CD14-positive monocyte (primary cell): ENCODE measurements at regions not wholly inside any gene's neighbourhood (a gene's known extent, or its start where the extent isn't known, plus 50 kb on each side); places are given as distances from the start of the nearest gene placed in this dataset.

Experiments
- DNase-seq, 3 donors: peaks; one replicate each; pipeline ENCODE4 v3.0.0-alpha.2; 2011 to 2022
- H2AFZ ChIP-seq: 2 replicates; pipeline ENCODE4 v1.6.0; 2012; ENCODE audit warnings: mild to moderate bottlenecking, low read depth, low read length, inconsistent platforms; ENCODE audit not compliant: insufficient read depth, poor library complexity, severe bottlenecking
- H3K27ac ChIP-seq, 2 donors: 1 replicate in 1 of 2; 2 replicates in 1 of 2; pipeline ENCODE4 v1.5.1; 2012 to 2013; ENCODE audit warnings: low read length in 2 of 2, control low read depth in 1 of 2, inconsistent platforms in 1 of 2, low read depth in 1 of 2, mild to moderate bottlenecking in 1 of 2
- H3K27me3 ChIP-seq, 2 donors: one replicate each; pipeline versions ENCODE4 v1.6.0 to v1.6.1; 2011 to 2013; ENCODE audit warnings: low read length in 2 of 2; ENCODE audit not compliant: control insufficient read depth in 2 of 2, insufficient read depth in 2 of 2
- H3K36me3 ChIP-seq, 2 donors: replicated peaks in 1 of 2; 1 replicate in 1 of 2; 2 replicates in 1 of 2; pipeline versions ENCODE4 v1.5.1 to v1.6.1; 2012 to 2013; ENCODE audit warnings: low read length in 2 of 2, control low read depth in 1 of 2, inconsistent platforms in 1 of 2, mild to moderate bottlenecking in 1 of 2; ENCODE audit not compliant: insufficient read depth in 2 of 2, control insufficient read depth in 1 of 2
- H3K4me1 ChIP-seq, 2 donors: 1 replicate in 1 of 2; 2 replicates in 1 of 2; pipeline versions ENCODE4 v1.5.1 to v1.6.1; 2012 to 2013; ENCODE audit warnings: low read length in 2 of 2, control low read depth in 1 of 2, inconsistent platforms in 1 of 2, mild to moderate bottlenecking in 1 of 2, moderate library complexity in 1 of 2; ENCODE audit not compliant: insufficient read depth in 2 of 2, control insufficient read depth in 1 of 2
- H3K4me2 ChIP-seq: replicated peaks from 2 replicates; pipeline ENCODE3; 2012; ENCODE audit warnings: low read length, moderate library complexity, mild to moderate bottlenecking; ENCODE audit not compliant: poor library complexity, severe bottlenecking; ENCODE audit errors: extremely low read depth
- H3K4me3 ChIP-seq, 3 experiments: fragments of 200-600 bp in 1 of 3; sonication (generic) in 1 of 3; replicated peaks in 1 of 3; 1 replicate in 2 of 3; 2 replicates in 1 of 3; pipeline ENCODE4 v1.5.1; 2011 to 2013; ENCODE audit warnings: low read length in 3 of 3, mild to moderate bottlenecking in 3 of 3, control low read depth in 2 of 3, low read depth in 2 of 3, inconsistent platforms in 1 of 3, moderate library complexity in 1 of 3
- H3K79me2 ChIP-seq: 2 replicates; pipeline ENCODE4 v1.6.0; 2012; ENCODE audit warnings: mild to moderate bottlenecking, control low read depth, inconsistent platforms, low read length, moderate library complexity; ENCODE audit not compliant: insufficient read depth
- H3K9ac ChIP-seq: 2 replicates; pipeline ENCODE4 v1.6.0; 2017; ENCODE audit warnings: low read length, mild to moderate bottlenecking; ENCODE audit not compliant: insufficient read depth, poor library complexity, severe bottlenecking
- H3K9me3 ChIP-seq, 2 donors: replicated peaks in 1 of 2; 1 replicate in 1 of 2; 2 replicates in 1 of 2; pipeline versions ENCODE4 v1.5.1 to v1.6.1; 2012 to 2013; ENCODE audit warnings: low read length in 2 of 2, control low read depth in 1 of 2; ENCODE audit not compliant: control insufficient read depth in 1 of 2, insufficient read depth in 1 of 2
- H4K20me1 ChIP-seq: 2 replicates; pipeline ENCODE4 v1.6.0; 2012; ENCODE audit warnings: mild to moderate bottlenecking, low read length, control low read depth, moderate library complexity; ENCODE audit not compliant: insufficient read depth
- H3K27ac Mint-ChIP-seq, 7 donors: one replicate each; pipeline ENCODE4 v1.8.0; 2020; ENCODE audit warnings: mild to moderate bottlenecking in 7 of 7, mixed read lengths in 7 of 7, moderate library complexity in 6 of 7, inconsistent platforms in 2 of 7
- H3K27me3 Mint-ChIP-seq, 3 donors: one replicate each; pipeline ENCODE4 v1.8.0; 2021 to 2022; ENCODE audit warnings: low read depth in 3 of 3, mild to moderate bottlenecking in 3 of 3, mixed read lengths in 3 of 3, moderate library complexity in 3 of 3, inconsistent platforms in 1 of 3
- H3K36me3 Mint-ChIP-seq, 2 donors: one replicate each; pipeline ENCODE4 v1.8.0; 2020; ENCODE audit warnings: mixed read lengths in 2 of 2, inconsistent platforms in 1 of 2, mild to moderate bottlenecking in 1 of 2
- H3K4me1 Mint-ChIP-seq: one replicate; pipeline ENCODE4 v1.8.0; 2020; ENCODE audit warnings: mild to moderate bottlenecking, mixed read lengths
- H3K4me3 Mint-ChIP-seq, 2 donors: one replicate each; pipeline ENCODE4 v1.8.0; 2020; ENCODE audit warnings: mild to moderate bottlenecking in 2 of 2, mixed read lengths in 2 of 2, moderate library complexity in 1 of 2
- H3K9me3 Mint-ChIP-seq, 7 donors: one replicate each; pipeline ENCODE4 v1.8.0; 2020 to 2022; ENCODE audit warnings: mixed read lengths in 7 of 7, mild to moderate bottlenecking in 6 of 7, moderate library complexity in 6 of 7, inconsistent platforms in 2 of 7
- WGBS: methylation state at CpG from one replicate; pipeline ENCODE4 v1.1.5; 2013; ENCODE audit warnings: missing lambda C conversion rate; ENCODE audit not compliant: insufficient coverage; 5-methylcytosine and 5-hydroxymethylcytosine counted together
- intact Hi-C, 2 donors: fragments of 100-400 bp; cut with micrococcal nuclease; formaldehyde crosslinking; loops; one replicate each; pipeline versions ENCODE4 v1.15.0 to v1.15.1; 2023
- TF ChIP-seq, protein P1 (sequence below): fragments of 200-600 bp; IDR thresholded peaks from one replicate; pipeline ENCODE4 v1.8.0; 2022; ENCODE audit warnings: antibody characterized with exemption, mild to moderate bottlenecking

- no peak overlapping the region for H3K27ac ChIP-seq
Measured at GRCh38 chr11:129704831-129705230, 110.8 kb upstream of the TMEM45B start.

DNA sequence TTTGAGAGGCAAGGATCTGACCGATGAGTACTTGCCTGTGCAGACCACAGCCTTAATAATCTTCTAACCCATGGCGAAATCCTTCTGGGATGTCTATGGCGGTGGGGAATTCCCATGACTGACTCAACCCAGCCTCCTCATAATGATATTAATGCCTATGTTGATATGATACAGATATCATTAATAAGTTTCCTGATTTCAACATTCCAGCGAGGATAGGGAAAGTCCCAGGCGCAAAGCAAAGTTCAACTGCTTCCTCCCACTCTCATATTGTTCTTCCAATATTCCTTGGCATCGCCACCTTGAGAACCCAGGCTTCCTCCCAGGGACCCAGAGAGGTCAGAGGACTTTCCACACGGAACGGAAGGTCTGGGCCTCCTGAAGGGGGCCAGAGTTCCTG, 110.3 kb upstream of the TMEM45B start:
- 72% methylated on average over 3 of the region's 8 CpGs for WGBS
- Histone ChIP-seq H3K79me2 (no peaks in the 10 kb centered on the region), H3K4me1 (no peaks in the 10 kb centered on the region), H3K9me3 (no peaks in the 10 kb centered on the region), H3K27me3 (no peaks in the 10 kb centered on the region), H2AFZ (no peak overlapping the region), H3K36me3 (no peaks in the 10 kb centered on the region), H3K4me3 (no peak overlapping the region), H4K20me1 (no peaks in the 10 kb centered on the region), H3K4me2 (no peak overlapping the region), H3K27ac (no peak overlapping the region), H3K9ac (no peak overlapping the region)
- TF ChIP-seq, protein P1, sequence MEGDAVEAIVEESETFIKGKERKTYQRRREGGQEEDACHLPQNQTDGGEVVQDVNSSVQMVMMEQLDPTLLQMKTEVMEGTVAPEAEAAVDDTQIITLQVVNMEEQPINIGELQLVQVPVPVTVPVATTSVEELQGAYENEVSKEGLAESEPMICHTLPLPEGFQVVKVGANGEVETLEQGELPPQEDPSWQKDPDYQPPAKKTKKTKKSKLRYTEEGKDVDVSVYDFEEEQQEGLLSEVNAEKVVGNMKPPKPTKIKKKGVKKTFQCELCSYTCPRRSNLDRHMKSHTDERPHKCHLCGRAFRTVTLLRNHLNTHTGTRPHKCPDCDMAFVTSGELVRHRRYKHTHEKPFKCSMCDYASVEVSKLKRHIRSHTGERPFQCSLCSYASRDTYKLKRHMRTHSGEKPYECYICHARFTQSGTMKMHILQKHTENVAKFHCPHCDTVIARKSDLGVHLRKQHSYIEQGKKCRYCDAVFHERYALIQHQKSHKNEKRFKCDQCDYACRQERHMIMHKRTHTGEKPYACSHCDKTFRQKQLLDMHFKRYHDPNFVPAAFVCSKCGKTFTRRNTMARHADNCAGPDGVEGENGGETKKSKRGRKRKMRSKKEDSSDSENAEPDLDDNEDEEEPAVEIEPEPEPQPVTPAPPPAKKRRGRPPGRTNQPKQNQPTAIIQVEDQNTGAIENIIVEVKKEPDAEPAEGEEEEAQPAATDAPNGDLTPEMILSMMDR: no peak
- intact Hi-C loops: no loop called here
- Mint-ChIP-seq H3K27me3 (peaks cover 7 to 14% (median 10%) of the 10 kb centered on the region in 3 donors), H3K36me3 (no peaks in the 10 kb centered on the region), H3K4me3 (no peak overlapping the region), H3K9me3 (peaks cover 0 to 4% (median 0%) of the 10 kb centered on the region in 7 donors), H3K27ac (no peak overlapping the region), H3K4me1 (no peaks in the 10 kb centered on the region)
- DNase-seq: no peak

More at GRCh38 chr11:129704831-129705230, 110.8 kb upstream of the TMEM45B start:
- no peaks in the 10 kb centered on the region for H3K4me1 ChIP-seq
- intact Hi-C loops: no loop called here
- no peak overlapping the region for H3K4me3 ChIP-seq
- no peaks in the 10 kb centered on the region for H4K20me1 ChIP-seq
- no peak overlapping the region for H3K27ac Mint-ChIP-seq
- peaks cover 9 to 14% (median 9%) of the 10 kb centered on the region in 3 donors for H3K27me3 Mint-ChIP-seq
- DNase-seq: no peak
- H3K36me3 Mint-ChIP-seq: no peaks in the 10 kb centered on the region
- no peak overlapping the region for H3K9ac ChIP-seq
- no peaks in the 10 kb centered on the region for H3K4me1 Mint-ChIP-seq
- H3K27me3 ChIP-seq: no peaks in the 10 kb centered on the region
- no peaks in the 10 kb centered on the region for H3K79me2 ChIP-seq
- no peaks in the 10 kb centered on the region for H3K9me3 ChIP-seq
- H3K4me3 Mint-ChIP-seq: no peak overlapping the region
- H3K36me3 ChIP-seq: no peaks in the 10 kb centered on the region
- H2AFZ ChIP-seq: no peak overlapping the region
- peaks cover 0 to 4% (median 0%) of the 10 kb centered on the region in 7 donors for H3K9me3 Mint-ChIP-seq
- no peak overlapping the region for H3K4me2 ChIP-seq
- 88% methylated on average over 2 of the region's 3 CpGs for WGBS
- TF ChIP-seq, protein P1: no peak
